ENCODE measurements at regions not wholly inside any gene's neighbourhood (a gene's known extent, or its start where the extent isn't known, plus 50 kb on each side); places are given as distances from the start of the nearest gene placed in this dataset.
A peak's percentile ranks its signal among the peaks of the same experiment; 100 is the strongest.

DNA sequence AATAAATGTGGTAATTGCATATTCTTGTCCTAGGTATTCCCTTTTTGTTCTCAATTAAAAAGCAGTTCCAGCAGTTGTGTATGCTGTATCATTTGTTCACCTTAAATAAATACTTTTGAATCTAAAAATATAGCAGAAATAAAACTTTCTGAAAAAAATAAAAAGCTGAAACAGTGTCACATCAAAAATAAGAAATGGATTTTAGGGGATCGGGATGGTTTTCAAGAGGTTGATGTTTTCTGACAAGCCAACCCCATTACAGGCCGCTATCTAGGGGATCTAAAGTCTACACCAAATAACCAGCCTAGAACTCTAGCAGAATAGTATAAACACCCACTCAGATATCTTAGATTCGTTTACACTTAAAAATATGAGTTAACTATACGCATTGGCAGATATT lies 95.4 kb upstream of the MAML3 start:
- H3K27ac Mint-ChIP-seq, result no peak overlapping the region

DNA sequence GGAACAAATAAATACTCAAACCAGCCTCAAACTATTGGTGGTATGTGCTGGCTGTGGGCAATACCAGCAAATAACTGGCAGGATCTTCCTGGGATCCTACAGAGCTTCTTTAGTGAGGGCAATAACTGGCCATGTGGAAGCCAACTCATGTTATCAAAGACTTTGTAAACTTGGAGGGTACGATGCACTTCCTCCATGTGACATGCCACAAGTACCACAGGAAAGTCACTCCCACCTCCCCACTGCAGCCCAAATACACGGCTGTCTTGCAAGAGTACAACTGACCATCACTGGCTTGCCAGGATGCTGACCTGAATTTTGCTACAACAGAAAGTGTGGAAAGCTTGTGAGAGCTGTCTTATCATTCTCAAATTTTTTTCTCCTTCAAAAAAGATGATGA lies 93.3 kb upstream of the MAML3 start:
- H3K27me3 Mint-ChIP-seq, result no peaks in the 10 kb centered on the region

More for the DNA sequence above, 95.4 kb upstream of the MAML3 start:
- DNase-seq (ENCODE audit: low spot score, unreplicated experiment), result no peak
- Mint-ChIP-seq H3K27me3 (no peaks in the 10 kb centered on the region), H3K9me3 (ENCODE audit: low read depth) (no peaks in the 10 kb centered on the region), H3K4me3 (ENCODE audit: low read depth) (no peak overlapping the region), H3K4me1 (ENCODE audit: low read depth) (peaks cover 47% of the 10 kb centered on the region), H3K36me3 (ENCODE audit: insufficient read depth) (no peaks in the 10 kb centered on the region)
- TF ChIP-seq, protein P1, sequence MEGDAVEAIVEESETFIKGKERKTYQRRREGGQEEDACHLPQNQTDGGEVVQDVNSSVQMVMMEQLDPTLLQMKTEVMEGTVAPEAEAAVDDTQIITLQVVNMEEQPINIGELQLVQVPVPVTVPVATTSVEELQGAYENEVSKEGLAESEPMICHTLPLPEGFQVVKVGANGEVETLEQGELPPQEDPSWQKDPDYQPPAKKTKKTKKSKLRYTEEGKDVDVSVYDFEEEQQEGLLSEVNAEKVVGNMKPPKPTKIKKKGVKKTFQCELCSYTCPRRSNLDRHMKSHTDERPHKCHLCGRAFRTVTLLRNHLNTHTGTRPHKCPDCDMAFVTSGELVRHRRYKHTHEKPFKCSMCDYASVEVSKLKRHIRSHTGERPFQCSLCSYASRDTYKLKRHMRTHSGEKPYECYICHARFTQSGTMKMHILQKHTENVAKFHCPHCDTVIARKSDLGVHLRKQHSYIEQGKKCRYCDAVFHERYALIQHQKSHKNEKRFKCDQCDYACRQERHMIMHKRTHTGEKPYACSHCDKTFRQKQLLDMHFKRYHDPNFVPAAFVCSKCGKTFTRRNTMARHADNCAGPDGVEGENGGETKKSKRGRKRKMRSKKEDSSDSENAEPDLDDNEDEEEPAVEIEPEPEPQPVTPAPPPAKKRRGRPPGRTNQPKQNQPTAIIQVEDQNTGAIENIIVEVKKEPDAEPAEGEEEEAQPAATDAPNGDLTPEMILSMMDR (IDR thresholded peaks at IDR 0.05; ENCODE audit: unreplicated experiment), result no peak

DNA sequence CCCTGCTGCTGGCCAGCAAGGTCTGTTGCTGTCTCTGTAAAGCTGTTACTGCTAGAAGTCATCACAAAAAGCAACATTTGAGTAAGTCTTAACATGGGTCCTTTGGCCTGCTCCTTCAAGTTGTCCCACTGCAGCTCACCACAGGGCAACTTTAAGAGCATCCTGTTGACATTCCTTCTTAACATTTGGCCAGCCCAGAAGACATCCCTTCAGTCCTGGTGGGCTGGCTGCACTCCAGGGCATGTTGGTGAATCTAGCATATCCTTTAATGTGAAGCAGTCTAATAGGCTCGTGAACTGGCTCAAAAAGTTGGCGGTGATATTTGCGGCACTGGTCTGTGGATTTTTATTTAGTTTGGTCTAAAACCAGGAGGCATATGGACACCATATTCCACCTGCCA lies 92.2 kb upstream of the MAML3 start:
- TF ChIP-seq, protein P1 (IDR thresholded peaks at IDR 0.05; ENCODE audit: unreplicated experiment), result no peak
- Mint-ChIP-seq H3K4me3 (ENCODE audit: low read depth) (no peak overlapping the region), H3K4me1 (ENCODE audit: low read depth) (peaks cover 45% of the 10 kb centered on the region)

More for the DNA sequence above, 93.3 kb upstream of the MAML3 start:
- Mint-ChIP-seq H3K27ac (no peak overlapping the region), H3K4me3 (ENCODE audit: low read depth) (no peak overlapping the region), H3K36me3 (ENCODE audit: insufficient read depth) (no peaks in the 10 kb centered on the region), H3K4me1 (ENCODE audit: low read depth) (peaks cover 53% of the 10 kb centered on the region), H3K9me3 (ENCODE audit: low read depth) (no peaks in the 10 kb centered on the region)
- DNase-seq (ENCODE audit: low spot score, unreplicated experiment), result no peak
- TF ChIP-seq, protein P1 (IDR thresholded peaks at IDR 0.05; ENCODE audit: unreplicated experiment), result no peak

DNA sequence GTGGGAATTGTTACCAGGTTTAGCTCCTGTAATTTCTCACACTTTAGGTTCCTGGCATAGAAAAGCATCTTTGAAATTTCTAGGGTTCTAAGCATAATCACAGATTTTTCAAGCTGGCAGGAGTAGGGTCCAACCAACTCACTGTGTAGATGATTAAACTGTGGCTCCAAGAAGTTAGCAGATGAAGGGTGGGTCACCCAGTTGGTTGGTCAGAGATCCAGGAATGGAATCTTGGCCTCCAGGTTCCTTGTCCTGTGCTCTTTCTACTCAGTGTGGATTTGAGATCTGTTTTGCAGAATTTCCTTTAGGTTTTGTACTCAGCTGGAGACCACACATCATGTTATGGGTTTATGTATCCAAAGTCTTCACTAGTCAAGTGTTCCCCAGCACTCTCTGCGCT lies 90.3 kb upstream of the MAML3 start:
- H3K36me3 Mint-ChIP-seq (ENCODE audit: insufficient read depth), result no peaks in the 10 kb centered on the region
- H3K4me3 Mint-ChIP-seq (ENCODE audit: low read depth), result no peak overlapping the region
- TF ChIP-seq, protein P1 (IDR thresholded peaks at IDR 0.05; ENCODE audit: unreplicated experiment), result no peak
- H3K9me3 Mint-ChIP-seq (ENCODE audit: low read depth), result no peaks in the 10 kb centered on the region
- H3K27ac Mint-ChIP-seq, result no peak overlapping the region
- DNase-seq (ENCODE audit: low spot score, unreplicated experiment), result no peak
- no peaks in the 10 kb centered on the region for H3K27me3 Mint-ChIP-seq
- H3K4me1 Mint-ChIP-seq (ENCODE audit: low read depth), result peaks cover 37% of the 10 kb centered on the region

More for the DNA sequence above, 92.2 kb upstream of the MAML3 start:
- Mint-ChIP-seq H3K36me3 (ENCODE audit: insufficient read depth) (no peaks in the 10 kb centered on the region), H3K27ac (no peak overlapping the region), H3K27me3 (no peaks in the 10 kb centered on the region), H3K9me3 (ENCODE audit: low read depth) (no peaks in the 10 kb centered on the region)
- no peak for DNase-seq (ENCODE audit: low spot score, unreplicated experiment)

DNA sequence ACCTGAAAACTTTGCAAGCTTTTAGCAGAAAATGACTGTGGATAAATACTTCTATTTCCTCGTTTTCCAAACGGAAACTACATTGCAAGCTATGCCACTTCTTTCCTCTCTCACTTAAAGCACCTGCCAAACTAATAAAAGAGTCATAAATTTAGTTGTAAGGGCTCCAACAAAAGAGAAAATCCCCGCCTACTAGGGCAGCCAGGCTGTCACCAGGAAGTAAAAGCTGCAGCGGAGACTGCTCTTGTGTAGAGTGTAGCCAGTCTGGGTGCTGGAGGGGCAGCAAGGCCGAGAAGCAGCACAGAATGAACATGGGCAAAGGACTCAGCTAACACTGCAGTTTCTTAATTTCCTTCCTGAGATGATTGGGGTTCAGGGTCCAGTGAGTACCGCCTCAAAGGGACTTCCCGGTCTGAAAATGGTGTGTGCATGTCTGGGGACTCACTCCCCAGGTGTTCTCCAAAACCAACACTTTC lies 89.3 kb upstream of the MAML3 start:
- TF ChIP-seq, protein P1 (IDR thresholded peaks at IDR 0.05; ENCODE audit: unreplicated experiment), result no peak
- H3K27ac Mint-ChIP-seq, result peak overlapping the region; percentile 81
- no peaks in the 10 kb centered on the region for H3K36me3 Mint-ChIP-seq (ENCODE audit: insufficient read depth)
- H3K4me1 Mint-ChIP-seq (ENCODE audit: low read depth), result peaks cover 33% of the 10 kb centered on the region
- no peak for DNase-seq (ENCODE audit: low spot score, unreplicated experiment)
- H3K27me3 Mint-ChIP-seq, result no peaks in the 10 kb centered on the region
- no peaks in the 10 kb centered on the region for H3K9me3 Mint-ChIP-seq (ENCODE audit: low read depth)
- H3K4me3 Mint-ChIP-seq (ENCODE audit: low read depth), result peak overlapping the region; percentile 46

All from progenitor cell of endocrine pancreas (in vitro differentiated cells).